Caco-2 (cell line): ENCODE measurements at regions not wholly inside any gene's neighbourhood (a gene's known extent, or its start where the extent isn't known, plus 50 kb on each side); places are given as distances from the start of the nearest gene placed in this dataset.

Experiments used
- BruUV-seq: library from RNA; stranded (reverse); fragments of 400-500 nt; replicated peaks from 2 replicates; lab custom pipeline; 2021; lab: Mats Ljungman, UMichigan
- CTCF ChIA-PET: fragments of 300-600 bp; sonication (Branson Sonifier 250); formaldehyde crosslinking; loops from one replicate; lab custom pipeline; 2022; ENCODE audit warnings: antibody characterized with exemption; lab: Charles Lee
- POLR2A ChIA-PET: fragments of 300-600 bp; sonication (Branson Sonifier 250); formaldehyde crosslinking; loops from one replicate; lab custom pipeline; 2022; ENCODE audit warnings: antibody characterized with exemption; lab: Charles Lee
- DNase-seq, 2 experiments: peaks; one replicate each; pipeline versions ENCODE4 v3.0.0 to v3.0.0-alpha.2; 2020 to 2022
- H3K27me3 ChIP-seq: replicated peaks from 2 replicates; pipeline ENCODE4 v1.6.0; 2011; ENCODE audit warnings: low read length; ENCODE audit not compliant: control insufficient read depth, insufficient read depth
- H3K36me3 ChIP-seq: 2 replicates; pipeline ENCODE4 v1.5.1; 2011; ENCODE audit warnings: low read length; ENCODE audit not compliant: control insufficient read depth, insufficient read depth
- H3K4me1 ChIP-seq: fragments of 250-450 bp; sonication (Bioruptor Pico); 2 replicates; pipeline ENCODE4 v1.5.1; 2020; ENCODE audit warnings: mild to moderate bottlenecking
- H3K4me3 ChIP-seq: 2 replicates; pipeline ENCODE4 v1.5.1; 2011; ENCODE audit warnings: low read depth, mild to moderate bottlenecking, control low read depth, low read length
- H3K9me3 ChIP-seq: fragments of 250-450 bp; sonication (Bioruptor Pico); 2 replicates; pipeline ENCODE4 v1.5.1; 2020; ENCODE audit warnings: mild to moderate bottlenecking, moderate library complexity
- H3K27ac Mint-ChIP-seq: one replicate; pipeline ENCODE4 v1.8.0; 2022; ENCODE audit warnings: mixed read lengths; ENCODE audit not compliant: unreplicated experiment
- H3K27me3 Mint-ChIP-seq: one replicate; pipeline ENCODE4 v1.8.0; 2022; ENCODE audit warnings: mixed read lengths; ENCODE audit not compliant: insufficient read depth, unreplicated experiment
- H3K36me3 Mint-ChIP-seq: one replicate; pipeline ENCODE4 v1.8.0; 2022; ENCODE audit warnings: mild to moderate bottlenecking, mixed read lengths; ENCODE audit not compliant: insufficient read depth, unreplicated experiment
- H3K4me1 Mint-ChIP-seq: one replicate; pipeline ENCODE4 v1.8.0; 2022; ENCODE audit warnings: low read depth, mixed read lengths; ENCODE audit not compliant: unreplicated experiment
- H3K4me3 Mint-ChIP-seq: one replicate; pipeline ENCODE4 v1.8.0; 2022; ENCODE audit warnings: mild to moderate bottlenecking, moderate library complexity, mixed read lengths; ENCODE audit not compliant: unreplicated experiment
- H3K9me3 Mint-ChIP-seq: one replicate; pipeline ENCODE4 v1.8.0; 2022; ENCODE audit warnings: mixed read lengths; ENCODE audit not compliant: unreplicated experiment
- intact Hi-C: fragments of 100-400 bp; cut with micrococcal nuclease; formaldehyde crosslinking; loops from one replicate; pipeline ENCODE4 v1.10.0; 2022; ENCODE audit not compliant: unreplicated experiment
- TF ChIP-seq, protein P1 (sequence below), 2 experiments: fragments of 200-600 bp in 1 of 2; IDR thresholded peaks; 1 replicate in 1 of 2; 2 replicates in 1 of 2; pipeline versions ENCODE4 v1.5.1 to v1.8.0; 2011 to 2022; ENCODE audit warnings: antibody characterized with exemption in 1 of 2, control low read depth in 1 of 2, inconsistent platforms in 1 of 2, low read depth in 1 of 2, low read length in 1 of 2, mild to moderate bottlenecking in 1 of 2, moderate library complexity in 1 of 2; ENCODE audit not compliant: insufficient read depth in 1 of 2, severe bottlenecking in 1 of 2, unreplicated experiment in 1 of 2

DNA sequence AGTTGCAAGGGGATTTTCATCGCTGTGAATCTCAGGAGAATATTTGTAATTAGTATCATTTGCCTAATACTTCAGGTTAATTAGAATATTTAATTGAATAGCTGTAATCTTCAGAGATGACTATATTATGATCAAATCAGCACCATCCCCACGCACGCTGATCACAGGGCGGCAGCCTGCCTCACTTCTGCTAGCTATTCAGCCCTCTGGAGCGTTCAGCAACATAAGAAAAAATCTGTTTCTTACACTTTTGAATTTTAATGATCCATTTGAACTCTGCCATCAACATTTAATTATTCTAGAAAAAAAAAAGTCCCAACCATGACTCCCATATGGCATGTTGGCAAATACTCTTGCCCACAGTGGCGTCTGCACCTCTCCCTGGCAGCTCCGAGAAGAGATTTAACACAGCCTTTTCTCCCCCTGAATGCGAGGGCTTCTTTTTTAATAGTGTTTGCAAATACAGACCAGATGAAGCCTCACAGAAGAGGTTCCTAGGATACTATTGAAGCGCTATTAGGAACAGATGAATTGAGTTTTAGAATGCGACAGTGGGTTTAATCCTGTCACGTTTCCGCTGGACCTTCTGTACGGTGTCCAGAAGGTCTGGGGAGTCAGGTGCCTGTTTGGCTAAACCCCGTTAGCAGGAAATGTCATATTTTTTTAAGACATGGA, 731.9 kb upstream of the SALL3 start:
- H3K27me3 Mint-ChIP-seq, result peaks cover 3% of the 10 kb centered on the region
- TF ChIP-seq, protein P1, sequence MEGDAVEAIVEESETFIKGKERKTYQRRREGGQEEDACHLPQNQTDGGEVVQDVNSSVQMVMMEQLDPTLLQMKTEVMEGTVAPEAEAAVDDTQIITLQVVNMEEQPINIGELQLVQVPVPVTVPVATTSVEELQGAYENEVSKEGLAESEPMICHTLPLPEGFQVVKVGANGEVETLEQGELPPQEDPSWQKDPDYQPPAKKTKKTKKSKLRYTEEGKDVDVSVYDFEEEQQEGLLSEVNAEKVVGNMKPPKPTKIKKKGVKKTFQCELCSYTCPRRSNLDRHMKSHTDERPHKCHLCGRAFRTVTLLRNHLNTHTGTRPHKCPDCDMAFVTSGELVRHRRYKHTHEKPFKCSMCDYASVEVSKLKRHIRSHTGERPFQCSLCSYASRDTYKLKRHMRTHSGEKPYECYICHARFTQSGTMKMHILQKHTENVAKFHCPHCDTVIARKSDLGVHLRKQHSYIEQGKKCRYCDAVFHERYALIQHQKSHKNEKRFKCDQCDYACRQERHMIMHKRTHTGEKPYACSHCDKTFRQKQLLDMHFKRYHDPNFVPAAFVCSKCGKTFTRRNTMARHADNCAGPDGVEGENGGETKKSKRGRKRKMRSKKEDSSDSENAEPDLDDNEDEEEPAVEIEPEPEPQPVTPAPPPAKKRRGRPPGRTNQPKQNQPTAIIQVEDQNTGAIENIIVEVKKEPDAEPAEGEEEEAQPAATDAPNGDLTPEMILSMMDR (IDR thresholded peaks at IDR 0.05; ENCODE audit: insufficient read depth in 1 of 2, low read depth in 1 of 2, low read length in 1 of 2, severe bottlenecking in 1 of 2, unreplicated experiment in 1 of 2), result no peak
- no peaks in the 10 kb centered on the region for H3K36me3 ChIP-seq
- no peaks in the 10 kb centered on the region for H3K9me3 ChIP-seq
- H3K27me3 ChIP-seq, result no peaks in the 10 kb centered on the region
- ChIA-PET POLR2A (no interaction called here), CTCF (no interaction called here)
- no peaks in the 10 kb centered on the region for H3K36me3 Mint-ChIP-seq
- H3K9me3 Mint-ChIP-seq, result no peaks in the 10 kb centered on the region
- BruUV-seq, result no TSS peak
- intact Hi-C loops, result no loop called here
- H3K27ac Mint-ChIP-seq, result no peak overlapping the region
- DNase-seq, result no peak
- no peak overlapping the region for H3K4me3 Mint-ChIP-seq
- no peaks in the 10 kb centered on the region for H3K4me1 Mint-ChIP-seq
- H3K4me3 ChIP-seq, result no peak overlapping the region
- H3K4me1 ChIP-seq, result no peaks in the 10 kb centered on the region

DNA sequence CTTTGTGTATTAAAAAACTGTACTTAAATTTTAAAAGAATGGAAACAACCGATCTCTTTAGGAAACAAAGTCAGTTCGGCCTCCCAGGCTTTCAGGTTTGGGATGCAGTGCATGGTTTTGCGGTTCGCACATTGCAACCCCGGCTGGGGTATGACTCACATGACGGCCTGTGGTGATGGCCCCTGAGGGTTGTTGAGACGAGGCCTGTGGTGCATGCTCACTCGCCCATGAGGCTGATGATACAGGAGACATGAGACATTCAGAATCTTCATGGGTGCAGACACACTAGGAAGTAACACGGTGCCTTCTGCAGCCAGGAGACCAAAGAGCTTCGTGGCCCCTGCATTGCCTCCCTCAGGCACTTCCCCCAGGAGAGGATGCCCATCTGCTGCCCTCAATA, 724.6 kb upstream of the SALL3 start:
- CTCF ChIA-PET, result no interaction called here
- Mint-ChIP-seq H3K27me3 (no peaks in the 10 kb centered on the region), H3K4me1 (no peaks in the 10 kb centered on the region), H3K9me3 (no peaks in the 10 kb centered on the region), H3K4me3 (no peak overlapping the region), H3K36me3 (no peaks in the 10 kb centered on the region), H3K27ac (no peak overlapping the region)
- no peaks in the 10 kb centered on the region for H3K36me3 ChIP-seq
- BruUV-seq, result no TSS peak
- TF ChIP-seq, protein P1 (IDR thresholded peaks at IDR 0.05; ENCODE audit: insufficient read depth in 1 of 2, low read depth in 1 of 2, low read length in 1 of 2, severe bottlenecking in 1 of 2, unreplicated experiment in 1 of 2), result no peak
- POLR2A ChIA-PET, result no interaction called here
- no peak for DNase-seq
- H3K4me1 ChIP-seq, result no peaks in the 10 kb centered on the region
- H3K9me3 ChIP-seq, result no peaks in the 10 kb centered on the region
- no peak overlapping the region for H3K4me3 ChIP-seq
- intact Hi-C loops, result no loop called here
- H3K27me3 ChIP-seq, result no peaks in the 10 kb centered on the region

DNA sequence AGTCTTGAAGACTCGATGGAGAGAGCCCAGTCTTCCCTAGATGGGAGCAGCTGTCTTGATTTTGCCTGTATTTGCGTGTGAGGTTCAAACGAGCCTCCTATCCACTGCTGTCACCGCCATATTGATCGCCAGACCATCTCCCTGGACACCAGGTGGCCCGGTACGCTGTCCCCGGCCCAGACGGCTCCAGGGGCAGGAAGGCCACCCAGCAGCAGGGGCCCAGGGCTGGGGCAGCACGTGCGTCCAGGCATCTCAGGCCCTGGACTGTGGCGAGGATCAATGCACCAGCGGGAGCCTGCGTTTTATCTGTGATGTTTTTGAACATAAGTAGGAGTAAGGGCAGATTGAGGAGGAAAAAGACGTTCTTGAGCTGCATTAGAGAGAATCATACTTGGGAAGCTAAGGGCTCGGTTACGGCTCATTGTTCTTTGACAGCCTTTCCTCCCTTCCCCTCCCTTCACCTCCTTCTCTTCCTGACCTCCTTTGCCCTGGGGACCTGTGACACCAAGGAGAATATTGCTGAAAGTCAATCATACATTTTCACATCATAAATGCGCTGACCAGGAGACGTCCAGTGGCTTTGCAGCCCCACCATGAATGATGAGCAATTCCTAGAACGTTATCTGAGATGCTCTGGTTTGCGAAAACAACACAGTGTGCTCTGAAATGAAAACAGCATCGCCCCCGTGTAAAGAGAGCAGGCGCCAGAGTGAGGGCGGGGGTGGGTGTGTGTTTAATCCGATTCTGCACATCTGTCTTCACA, 711.2 kb upstream of the SALL3 start:
- no TSS peak for BruUV-seq
- H3K27ac Mint-ChIP-seq, result no peak overlapping the region
- ChIA-PET POLR2A (no interaction called here), CTCF (no interaction called here)
- Histone ChIP-seq H3K4me1 (no peaks in the 10 kb centered on the region), H3K4me3 (no peak overlapping the region), H3K9me3 (no peaks in the 10 kb centered on the region), H3K36me3 (no peaks in the 10 kb centered on the region), H3K27me3 (no peaks in the 10 kb centered on the region)
- H3K4me3 Mint-ChIP-seq, result no peak overlapping the region
- TF ChIP-seq, protein P1 (IDR thresholded peaks at IDR 0.05; ENCODE audit: insufficient read depth in 1 of 2, low read depth in 1 of 2, low read length in 1 of 2, severe bottlenecking in 1 of 2, unreplicated experiment in 1 of 2), result no peak
- H3K27me3 Mint-ChIP-seq, result no peaks in the 10 kb centered on the region
- H3K9me3 Mint-ChIP-seq, result no peaks in the 10 kb centered on the region
- intact Hi-C loops, result no loop called here
- no peaks in the 10 kb centered on the region for H3K36me3 Mint-ChIP-seq
- H3K4me1 Mint-ChIP-seq, result no peaks in the 10 kb centered on the region
- DNase-seq, result no peak
